HK-2 (cell line): ENCODE measurements at regions not wholly inside any gene's neighbourhood (a gene's known extent, or its start where the extent isn't known, plus 50 kb on each side); places are given as distances from the start of the nearest gene placed in this dataset.
"Not testable (repeated sequence)": the region's sequence is repeated elsewhere in the genome, so short reads cannot be mapped to it uniquely, and the experiment has no call there.

Experiments
- DNase-seq: peaks from one replicate; pipeline ENCODE4 v3.0.0-alpha.2; 2018; ENCODE audit not compliant: unreplicated experiment

GRCh38 chr15:39501366-39502081 is 79.4 kb upstream of the THBS1 start:
- DNase-seq, result peak; percentile 5

GRCh38 chr15:39502082-39502447 is 78.8 kb upstream of the THBS1 start:
- no peak for DNase-seq

GRCh38 chr15:39502611-39503195 is 78.2 kb upstream of the THBS1 start:
- DNase-seq, result no peak

GRCh38 chr15:39503526-39503925 is 77.4 kb upstream of the THBS1 start:
- no peak for DNase-seq

- no peak for DNase-seq
Observed at GRCh38 chr15:39504808-39505207, 76.1 kb upstream of the THBS1 start.

- no peak for DNase-seq
Observed at GRCh38 chr15:39506146-39506545, 74.7 kb upstream of the THBS1 start.

DNA sequence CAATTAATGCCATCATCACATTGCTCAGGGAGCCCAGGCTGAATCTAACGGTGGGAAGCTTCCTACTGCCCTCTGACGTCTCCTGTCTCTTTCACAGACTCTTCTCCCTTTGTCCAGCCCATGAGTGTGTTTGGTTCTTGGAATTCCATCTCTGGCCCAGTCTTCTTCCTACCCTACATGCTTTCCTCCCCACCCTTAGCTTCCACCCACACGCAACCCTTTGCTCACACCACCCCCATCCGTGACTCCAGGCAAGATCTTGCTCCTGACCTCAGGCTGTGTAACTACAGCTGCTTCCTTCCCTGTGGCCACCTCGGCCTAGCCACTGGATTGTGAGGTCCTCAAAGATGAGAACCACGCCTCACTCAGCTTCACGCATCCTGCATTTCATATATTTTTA is 72.3 kb upstream of the THBS1 start:
- DNase-seq, result no peak

GRCh38 chr15:39510001-39510701 is 70.7 kb upstream of the THBS1 start:
- no peak for DNase-seq

- DNase-seq, result peak; percentile 4
Observed at GRCh38 chr15:39511000-39511915, 69.6 kb upstream of the THBS1 start.

GRCh38 chr15:39511916-39512260 is 69.0 kb upstream of the THBS1 start:
- no peak for DNase-seq

- no peak for DNase-seq
Observed at GRCh38 chr15:39512643-39513042, 68.2 kb upstream of the THBS1 start.

DNA sequence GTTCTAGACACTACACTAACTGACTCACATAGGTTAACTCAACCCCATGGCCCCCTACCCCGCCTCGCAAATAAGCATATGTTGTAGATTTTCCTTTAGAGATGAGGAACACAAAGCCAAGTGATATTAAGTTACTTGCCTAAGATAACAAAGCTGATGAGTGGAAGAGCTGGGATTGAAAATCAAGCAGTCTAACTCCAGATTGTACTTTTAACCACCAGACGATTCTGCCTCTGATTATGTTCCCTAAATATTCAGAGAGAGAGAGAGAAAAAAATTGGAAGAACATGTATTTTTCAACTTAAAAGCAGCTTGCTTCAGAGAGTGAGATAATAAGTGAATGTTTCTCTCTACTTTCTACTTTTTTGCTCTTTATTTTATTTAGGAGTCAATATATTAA is 66.9 kb upstream of the THBS1 start:
- no peak for DNase-seq

DNA sequence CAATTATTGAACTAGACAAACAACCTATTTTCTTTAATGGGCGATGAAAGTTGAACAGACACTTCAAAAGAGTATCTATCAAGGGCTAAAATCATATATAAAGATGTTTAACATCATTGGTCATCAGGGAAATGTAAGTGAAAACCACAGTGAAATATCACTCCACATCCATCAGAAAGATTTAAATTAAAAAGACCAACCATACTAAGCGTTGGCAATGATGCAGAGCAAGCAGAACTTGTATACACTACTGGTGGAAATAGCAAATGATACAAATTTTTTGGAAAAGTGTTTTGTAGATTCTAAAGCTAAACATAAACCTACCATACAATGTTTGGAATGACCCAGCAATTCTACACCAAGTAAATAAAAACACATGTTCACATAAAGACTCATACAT is 65.9 kb upstream of the THBS1 start:
- DNase-seq, result no peak

DNA sequence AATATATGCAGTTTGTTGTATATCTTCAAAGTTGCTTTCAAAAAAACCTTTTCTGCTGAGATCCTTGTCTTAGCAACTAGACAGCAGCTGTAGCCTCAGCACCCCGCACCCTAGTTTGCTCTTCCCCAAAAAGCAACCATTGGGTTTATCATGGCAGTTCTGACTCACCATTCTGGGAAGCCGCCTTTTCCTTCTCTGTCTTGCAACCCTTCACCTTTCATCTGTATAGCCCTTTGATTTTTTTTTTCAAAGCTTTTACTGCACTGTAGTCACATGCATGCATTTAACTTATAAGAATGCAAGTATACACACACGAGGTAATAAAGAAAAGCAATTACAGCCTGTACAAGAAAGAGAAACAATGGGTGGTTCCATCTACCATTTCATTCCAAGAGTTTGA is 65.1 kb upstream of the THBS1 start:
- DNase-seq, result no peak

DNA sequence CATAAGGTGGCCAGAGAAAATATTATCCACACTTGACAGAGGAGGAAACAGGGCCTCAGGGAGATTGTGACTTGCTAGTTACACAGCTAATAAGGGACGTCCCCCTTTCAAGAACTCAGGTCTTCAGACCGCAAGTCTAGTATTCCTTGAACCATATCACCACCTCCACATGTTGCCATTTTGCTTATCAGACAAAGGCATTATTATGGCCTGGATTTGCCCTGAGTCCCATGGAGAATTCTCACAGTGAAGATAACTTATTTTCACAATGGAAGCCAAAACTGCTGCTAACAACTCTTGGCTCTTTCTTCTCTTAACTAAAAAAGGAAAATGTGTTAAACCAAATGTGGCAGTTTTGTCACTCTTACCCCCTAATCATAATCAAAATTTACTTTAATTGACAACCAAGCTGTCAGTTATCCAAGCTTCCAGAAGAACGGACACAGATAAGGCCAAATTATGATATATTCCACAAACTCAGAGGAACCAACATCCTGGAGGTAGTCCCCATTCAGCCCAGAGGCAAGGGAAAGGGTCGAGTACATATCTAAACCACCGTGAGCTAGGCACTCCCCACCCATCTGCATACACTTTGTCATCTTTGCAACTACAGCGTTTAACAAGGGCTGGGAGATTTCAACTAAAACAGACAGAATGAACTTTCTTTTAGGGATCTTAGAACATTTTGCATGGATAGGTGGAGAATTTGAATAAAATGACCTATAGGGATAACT is 63.6 kb upstream of the THBS1 start:
- no peak for DNase-seq

DNA sequence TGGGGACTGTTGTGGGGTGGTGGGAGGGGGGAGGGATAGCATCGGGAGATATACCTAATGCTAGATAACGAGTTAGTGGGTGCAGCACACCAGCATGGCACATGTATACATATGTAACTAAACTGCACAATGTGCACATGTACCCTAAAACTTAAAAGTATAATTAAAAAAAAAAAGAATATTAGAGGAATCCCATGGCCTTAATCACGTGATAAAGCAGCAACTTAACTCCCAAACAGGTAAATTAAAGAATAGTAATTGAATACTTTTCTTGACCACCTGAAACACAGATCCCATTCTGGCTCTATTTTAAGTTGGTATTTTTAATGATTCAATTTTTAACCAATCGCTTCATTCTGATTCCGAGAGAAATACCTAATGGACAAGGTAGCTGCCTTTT is 56.9 kb upstream of the THBS1 start:
- not testable (repeated sequence) for DNase-seq

- DNase-seq, result no peak
Observed at GRCh38 chr15:39529457-39529856, 51.4 kb upstream of the THBS1 start.

DNA sequence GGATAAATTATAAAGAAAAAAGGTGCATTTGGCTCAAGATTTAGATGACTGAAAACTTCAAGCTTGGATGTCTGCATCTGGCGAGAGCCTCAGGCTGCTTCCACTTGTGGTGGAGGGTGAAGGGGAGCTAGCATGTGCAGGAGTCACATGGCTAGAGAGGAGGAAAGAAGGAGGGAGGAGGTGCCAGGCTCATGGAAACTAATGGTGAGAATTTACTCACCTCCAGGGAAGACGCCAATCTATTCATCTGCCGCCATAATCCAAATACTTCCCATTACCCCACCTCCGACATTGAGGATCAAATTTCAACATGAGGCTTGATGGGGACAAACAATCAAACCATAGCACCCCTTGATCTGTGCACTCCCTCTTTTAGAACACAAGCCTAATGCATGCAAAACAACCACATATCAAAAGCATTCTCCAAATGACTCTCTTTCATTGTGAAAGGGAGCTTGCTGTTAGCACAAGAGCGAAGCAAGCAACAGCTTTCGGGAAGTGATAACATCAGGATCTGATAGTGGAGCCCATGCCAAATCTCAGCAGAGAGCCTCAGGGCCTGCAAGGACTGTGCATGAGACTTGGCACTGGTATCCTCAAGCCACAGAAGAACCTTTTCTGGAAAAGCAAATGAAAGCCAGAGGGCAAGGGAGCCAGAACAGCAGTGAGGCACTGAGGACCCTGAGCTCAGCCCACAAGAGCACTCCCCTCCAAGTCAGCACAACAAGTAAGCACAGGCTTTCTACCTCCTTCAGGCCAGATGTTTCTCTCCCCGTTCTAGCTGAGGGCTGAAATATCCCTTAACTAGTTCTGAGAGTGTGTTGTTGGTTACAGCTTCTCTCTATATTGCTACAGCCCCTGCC is 50.2 kb upstream of the THBS1 start:
- no peak for DNase-seq
